Esophagus (tissue), 2 donors: ENCODE measurements at regions not wholly inside any gene's neighbourhood (a gene's known extent, or its start where the extent isn't known, plus 50 kb on each side); places are given as distances from the start of the nearest gene placed in this dataset.
A peak's percentile ranks its signal among the peaks of the same experiment; 100 is the strongest.

ENCODE experiments used
- H3K27ac ChIP-seq, 2 donors: one replicate each; pipeline ENCODE4 v1.5.1; 2013; ENCODE audit warnings: low read depth in 2 of 2, mild to moderate bottlenecking in 2 of 2, inconsistent platforms in 1 of 2, low read length in 1 of 2, moderate library complexity in 1 of 2
- H3K27me3 ChIP-seq, 2 donors: one replicate each; pipeline ENCODE4 v1.6.1; 2013; ENCODE audit warnings: low read length in 2 of 2, control low read depth in 1 of 2, mild to moderate bottlenecking in 1 of 2; ENCODE audit not compliant: insufficient read depth in 2 of 2, control insufficient read depth in 1 of 2
- H3K36me3 ChIP-seq, 2 donors: one replicate each; pipeline ENCODE4 v1.6.1; 2013; ENCODE audit warnings: low read length in 1 of 2; ENCODE audit not compliant: control insufficient read depth in 2 of 2, insufficient read depth in 2 of 2
- H3K4me1 ChIP-seq, 2 donors: one replicate each; pipeline ENCODE4 v1.6.1; 2013; ENCODE audit warnings: low read length in 1 of 2; ENCODE audit not compliant: control insufficient read depth in 2 of 2, insufficient read depth in 2 of 2
- H3K4me3 ChIP-seq, 2 donors: one replicate each; pipeline ENCODE4 v1.5.1; 2013; ENCODE audit warnings: low read length in 2 of 2, mild to moderate bottlenecking in 2 of 2, low read depth in 1 of 2, moderate library complexity in 1 of 2
- H3K9me3 ChIP-seq, 2 donors: one replicate each; pipeline ENCODE4 v1.6.1; 2013; ENCODE audit warnings: mild to moderate bottlenecking in 2 of 2, low read depth in 1 of 2, low read length in 1 of 2, moderate library complexity in 1 of 2; ENCODE audit not compliant: control insufficient read depth in 2 of 2, insufficient read depth in 1 of 2
- WGBS, 2 donors: extraction: QIAGEN DNeasy Blood & Tissue Kit; methylation state at CpG; one replicate each; pipeline ENCODE4 v1.1.7; 2013; 5-methylcytosine and 5-hydroxymethylcytosine counted together
- donor health status: healthy with polysubstance abuse.
- donor health status: Bipolar disorder and iron deficiency.

DNA sequence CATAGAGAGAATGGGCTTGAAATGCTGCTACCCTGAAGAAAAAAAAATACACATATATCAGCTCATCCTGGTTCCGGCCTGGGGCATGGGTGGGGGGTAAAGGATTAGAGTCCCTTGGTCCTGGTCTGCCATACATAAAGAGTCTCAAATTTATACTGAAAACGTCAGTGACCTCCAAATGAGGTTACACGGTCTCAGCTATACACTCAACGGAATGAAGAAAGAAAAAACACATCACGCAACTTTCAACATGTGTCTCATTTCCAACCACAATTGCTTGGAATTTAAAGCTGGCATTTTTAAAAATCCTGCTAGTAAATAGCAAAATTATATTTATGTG is 612.8 kb downstream of the MCTP2 start:
- H3K4me3 ChIP-seq: no peak overlapping the region
- H3K9me3 ChIP-seq: no peaks in the 10 kb centered on the region
- H3K27me3 ChIP-seq: no peaks in the 10 kb centered on the region
- H3K4me1 ChIP-seq: peaks cover 0 to 2% of the 10 kb centered on the region in 2 donors
- no peaks in the 10 kb centered on the region for H3K36me3 ChIP-seq
- peak overlapping the region in 1 of 2 donors; percentile 19 for H3K27ac ChIP-seq
- 55 to 69% methylated on average over 5 of the region's 5 CpGs for WGBS, 2 donors

DNA sequence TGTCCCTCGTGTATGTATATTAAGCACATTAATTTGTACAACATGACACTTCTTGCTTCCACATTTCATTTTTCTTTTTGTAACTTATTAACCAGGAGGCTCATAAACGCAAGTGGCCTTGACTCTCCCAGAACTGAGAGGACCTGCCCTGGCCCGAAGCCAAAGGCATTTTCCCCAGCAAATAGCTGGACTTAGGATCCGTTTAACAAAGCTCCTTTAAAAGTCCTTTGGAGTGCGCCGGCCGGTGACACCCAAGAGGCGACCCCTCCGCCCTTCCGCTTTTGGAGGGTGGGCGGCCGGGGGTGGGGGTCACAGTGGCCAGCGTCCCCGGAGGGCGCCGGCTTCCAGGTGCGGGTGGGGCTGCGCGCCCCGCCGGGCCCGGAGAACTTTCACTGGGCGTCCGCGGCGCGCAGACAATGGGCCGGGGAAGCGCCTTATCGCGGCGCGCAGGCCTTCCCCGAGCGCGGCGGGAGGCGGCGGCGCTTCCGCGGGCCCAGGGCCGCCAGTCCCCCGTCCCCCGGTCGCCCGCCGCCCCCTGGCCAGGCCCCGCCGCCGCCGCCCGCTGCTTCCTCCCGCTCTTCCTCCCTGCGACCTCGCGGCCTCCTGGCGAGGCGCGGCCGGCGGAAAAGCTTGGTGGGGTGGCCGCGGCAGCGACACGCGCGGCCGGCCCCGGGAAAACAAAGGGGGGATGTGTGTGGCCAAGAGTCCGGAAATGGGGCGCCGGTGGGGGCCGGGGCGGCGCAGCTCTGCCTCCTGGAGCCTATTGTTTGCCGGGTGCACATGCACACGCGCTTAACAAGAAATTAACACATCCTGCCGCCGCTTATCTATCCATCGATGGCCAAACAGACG is 613.4 kb downstream of the MCTP2 start:
- peak overlapping the region; percentile 63 to 64 for H3K27ac ChIP-seq
- no peaks in the 10 kb centered on the region for H3K27me3 ChIP-seq
- H3K4me1 ChIP-seq: peaks cover 0 to 2% of the 10 kb centered on the region in 2 donors
- WGBS, 2 donors: 3 to 4% methylated on average over 76 to 83 of the region's 83 CpGs
- H3K36me3 ChIP-seq: no peaks in the 10 kb centered on the region
- H3K9me3 ChIP-seq: no peaks in the 10 kb centered on the region
- peak overlapping the region; percentile 25 to 51 for H3K4me3 ChIP-seq

DNA sequence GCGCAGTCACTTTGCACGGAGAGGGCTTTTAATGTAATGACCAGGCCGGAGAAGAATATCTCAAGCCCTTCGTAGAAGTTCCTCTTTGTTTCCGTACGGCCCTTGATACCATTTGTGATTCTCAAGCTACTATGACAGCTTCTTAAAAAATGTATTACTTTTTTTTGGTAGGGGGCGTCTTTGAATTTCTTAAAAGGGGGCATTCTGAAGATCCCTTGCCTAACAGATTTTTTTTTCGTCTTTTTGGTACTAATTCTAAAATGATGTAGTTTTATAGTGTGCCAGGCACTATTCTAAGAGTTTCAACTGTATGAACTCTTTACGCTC is 614.0 kb downstream of the MCTP2 start:
- no peaks in the 10 kb centered on the region for H3K27me3 ChIP-seq
- no peaks in the 10 kb centered on the region for H3K36me3 ChIP-seq
- H3K27ac ChIP-seq: no peak overlapping the region
- H3K9me3 ChIP-seq: no peaks in the 10 kb centered on the region
- H3K4me3 ChIP-seq: peak overlapping the region; percentile 25 to 51
- H3K4me1 ChIP-seq: peaks cover 0 to 2% of the 10 kb centered on the region in 2 donors
- WGBS, 2 donors: 35 to 41% methylated on average over 9 of the region's 9 CpGs

DNA sequence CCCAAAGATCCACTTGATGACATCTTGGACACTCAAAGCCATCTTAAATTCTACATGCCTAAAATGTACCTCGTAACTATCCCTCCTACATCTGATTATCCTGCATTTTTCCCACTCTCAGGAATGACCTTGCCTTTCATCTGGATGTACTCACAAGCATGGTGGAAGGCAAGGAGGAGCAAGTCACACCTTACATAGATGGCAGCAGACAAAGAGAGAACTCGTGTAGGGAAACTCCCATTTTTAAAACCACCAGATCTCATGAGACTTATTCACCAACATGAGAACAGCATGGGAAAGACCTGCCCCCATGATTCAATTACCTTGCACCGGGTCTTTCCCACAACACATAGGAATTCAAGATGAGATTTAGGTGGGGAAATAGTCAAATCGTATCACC is 616.0 kb downstream of the MCTP2 start:
- H3K27ac ChIP-seq: no peak overlapping the region
- WGBS, 2 donors: 90 to 91% methylated on average over 4 of the region's 4 CpGs

DNA sequence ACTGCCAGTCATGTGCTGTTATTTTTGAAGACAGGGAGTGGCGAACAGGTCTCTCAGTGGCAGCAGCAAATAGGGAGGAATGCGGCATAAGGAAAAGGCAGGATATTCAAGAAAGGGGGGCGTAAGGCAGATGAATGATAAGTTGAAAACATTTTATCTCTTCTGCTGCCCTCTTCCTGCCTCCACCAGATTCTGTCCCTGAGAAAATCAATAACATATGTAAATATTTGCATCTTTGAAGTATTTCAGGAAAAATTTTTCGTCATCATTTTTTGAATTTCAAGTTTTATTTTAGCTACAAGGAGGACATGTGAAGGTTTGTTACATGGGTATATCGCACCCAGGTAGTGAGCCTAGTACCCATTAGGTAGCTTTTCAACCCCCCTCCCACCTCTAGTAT is 616.7 kb downstream of the MCTP2 start:
- no peaks in the 10 kb centered on the region for H3K36me3 ChIP-seq
- 90 to 94% methylated on average over 5 of the region's 5 CpGs for WGBS, 2 donors

More for the DNA sequence above, 616.0 kb downstream of the MCTP2 start:
- Histone ChIP-seq H3K36me3 (no peaks in the 10 kb centered on the region), H3K9me3 (no peaks in the 10 kb centered on the region), H3K4me3 (no peak overlapping the region), H3K4me1 (peaks cover 0 to 2% of the 10 kb centered on the region in 2 donors), H3K27me3 (no peaks in the 10 kb centered on the region)

DNA sequence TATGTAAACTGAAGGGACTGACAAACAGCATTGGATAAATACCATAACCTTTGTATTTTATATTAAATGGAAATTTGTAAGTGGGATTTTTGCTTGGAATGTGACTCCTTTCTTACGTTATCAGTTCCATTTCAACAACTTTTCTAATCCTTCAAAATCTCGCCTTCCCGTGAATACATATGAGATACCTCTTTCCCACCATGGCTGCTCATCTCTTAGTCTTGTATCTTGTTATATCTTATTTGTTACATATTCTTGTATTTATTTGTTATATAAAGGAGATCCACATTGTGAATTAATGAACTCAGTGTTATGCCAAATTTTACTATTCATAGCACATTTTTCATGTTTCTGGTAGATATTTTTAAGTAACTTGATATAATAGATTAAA is 623.7 kb downstream of the MCTP2 start:
- Histone ChIP-seq H3K9me3 (no peaks in the 10 kb centered on the region), H3K27me3 (no peaks in the 10 kb centered on the region), H3K4me1 (no peaks in the 10 kb centered on the region), H3K36me3 (no peaks in the 10 kb centered on the region), H3K4me3 (no peak overlapping the region), H3K27ac (no peak overlapping the region)
- WGBS, 2 donors: 97% methylated on average over 3 of the region's 3 CpGs

More for the DNA sequence above, 616.7 kb downstream of the MCTP2 start:
- Histone ChIP-seq H3K9me3 (no peaks in the 10 kb centered on the region), H3K27ac (no peak overlapping the region), H3K4me3 (no peak overlapping the region), H3K27me3 (no peaks in the 10 kb centered on the region), H3K4me1 (peaks cover 0 to 2% of the 10 kb centered on the region in 2 donors)

DNA sequence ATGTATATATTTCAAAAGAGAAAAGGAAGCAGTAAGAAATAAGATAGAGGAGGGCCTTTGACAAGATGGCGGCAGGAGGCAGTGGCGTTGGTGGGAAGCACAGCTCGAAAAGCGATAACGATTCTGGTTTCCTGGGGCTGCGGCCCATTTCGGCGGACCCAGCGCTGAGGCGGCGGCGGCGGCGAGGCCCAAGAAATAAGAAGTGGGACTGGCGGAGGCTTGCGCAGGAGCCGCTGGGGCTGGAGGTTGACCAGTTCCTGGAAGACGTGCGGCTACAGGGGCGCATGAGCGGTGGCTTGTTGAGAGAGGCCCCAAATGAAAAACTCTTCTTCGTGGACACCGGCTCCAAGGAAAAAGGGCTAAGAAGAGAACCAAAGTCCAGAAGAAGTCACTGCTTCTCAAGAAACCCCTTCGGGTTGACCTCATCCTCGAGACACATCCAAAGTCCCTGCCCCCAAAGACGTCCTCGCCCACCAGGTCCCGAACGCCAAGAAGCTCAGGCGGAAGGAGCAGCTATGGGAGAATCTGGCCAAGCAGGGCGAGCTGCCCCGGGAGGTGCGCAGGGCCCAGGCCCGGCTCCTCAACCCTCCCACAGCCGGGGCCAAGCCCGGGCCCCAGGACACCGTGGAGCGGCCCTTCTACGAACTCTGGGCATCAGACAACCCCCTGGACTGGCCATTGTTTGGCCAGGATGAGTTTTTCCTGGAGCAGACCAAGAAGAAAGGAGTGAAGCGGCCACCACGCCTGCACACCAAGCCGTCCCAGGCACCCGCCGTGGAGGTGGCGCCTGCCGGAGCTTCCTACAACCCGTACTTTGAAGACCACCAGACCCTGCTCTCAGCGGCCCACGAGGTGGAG is 624.3 kb downstream of the MCTP2 start:
- 95 to 96% methylated on average over 49 of the region's 49 CpGs for WGBS, 2 donors
- Histone ChIP-seq H3K4me3 (no peak overlapping the region), H3K36me3 (no peaks in the 10 kb centered on the region), H3K9me3 (no peaks in the 10 kb centered on the region), H3K27ac (no peak overlapping the region), H3K27me3 (no peaks in the 10 kb centered on the region), H3K4me1 (no peaks in the 10 kb centered on the region)

DNA sequence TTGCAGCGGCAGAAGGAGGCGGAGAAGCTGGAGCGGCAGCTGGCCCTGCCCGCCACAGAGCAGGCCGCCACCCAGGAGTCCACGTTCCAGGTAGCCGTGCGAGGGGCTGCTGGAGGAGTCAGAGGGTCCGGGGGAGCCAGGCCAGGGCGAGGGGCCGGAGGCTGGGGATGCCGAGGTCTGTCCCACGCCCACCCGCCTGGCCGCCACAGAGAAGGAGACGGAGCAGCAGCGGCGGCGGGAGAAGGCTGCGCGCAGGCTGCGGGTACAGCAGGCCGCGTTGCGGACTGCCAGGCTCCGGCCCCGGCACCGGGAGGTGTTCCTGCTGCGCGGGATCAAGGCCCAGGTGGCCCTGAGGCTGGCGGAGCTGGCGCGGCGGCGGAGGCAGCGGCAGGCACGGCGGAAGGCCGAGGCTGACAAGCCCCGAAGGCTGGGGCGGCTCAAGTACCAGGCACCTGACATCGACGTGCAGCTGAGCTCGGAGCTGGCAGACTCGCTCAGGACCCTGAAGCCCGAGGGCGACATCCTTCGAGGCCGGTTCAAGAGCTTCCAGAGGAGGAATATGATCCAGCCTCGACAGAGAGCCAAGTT is 625.0 kb downstream of the MCTP2 start:
- H3K27me3 ChIP-seq: no peaks in the 10 kb centered on the region
- H3K4me1 ChIP-seq: no peaks in the 10 kb centered on the region
- 90 to 91% methylated on average over 41 to 50 of the region's 50 CpGs for WGBS, 2 donors
- no peak overlapping the region for H3K27ac ChIP-seq
- H3K4me3 ChIP-seq: no peak overlapping the region
- no peaks in the 10 kb centered on the region for H3K36me3 ChIP-seq
- H3K9me3 ChIP-seq: no peaks in the 10 kb centered on the region

DNA sequence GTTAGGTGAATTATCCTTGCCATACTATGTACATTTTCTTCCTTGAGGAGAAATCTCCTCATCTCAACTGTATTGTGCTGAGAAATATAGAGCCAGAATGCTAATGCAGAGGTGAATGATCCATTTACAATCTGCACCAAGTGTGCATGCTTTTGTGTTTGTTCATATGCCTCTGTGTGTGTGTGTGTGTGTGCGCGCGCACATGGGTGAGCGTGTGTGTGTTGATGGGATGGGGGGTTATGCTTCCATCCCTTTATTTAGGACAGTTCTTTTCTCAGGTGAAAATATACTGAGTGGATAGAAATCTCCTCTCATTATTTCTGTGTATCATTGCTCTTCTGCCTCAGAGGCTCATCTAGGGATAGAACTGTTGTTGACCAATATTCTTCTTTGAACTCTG is 626.1 kb downstream of the MCTP2 start:
- Histone ChIP-seq H3K4me1 (no peaks in the 10 kb centered on the region), H3K27ac (no peak overlapping the region), H3K9me3 (no peaks in the 10 kb centered on the region), H3K36me3 (no peaks in the 10 kb centered on the region), H3K4me3 (no peak overlapping the region), H3K27me3 (no peaks in the 10 kb centered on the region)
- WGBS, 2 donors: 84 to 96% methylated on average over 4 of the region's 4 CpGs
